Keratinocyte (primary cell): ENCODE measurements at regions not wholly inside any gene's neighbourhood (a gene's known extent, or its start where the extent isn't known, plus 50 kb on each side); places are given as distances from the start of the nearest gene placed in this dataset.

Source experiments
- CTCF ChIP-seq, 3 experiments: IDR thresholded peaks in 1 of 3; conservative IDR thresholded peaks in 1 of 3; optimal IDR thresholded peaks in 1 of 3; 2 replicates in 2 of 3; 3 replicates in 1 of 3; pipeline versions ENCODE3 to v1.5.1; 2011; ENCODE audit warnings: low read length in 3 of 3, mild to moderate bottlenecking in 3 of 3, moderate library complexity in 2 of 3, control low read depth in 1 of 3, inconsistent platforms in 1 of 3; ENCODE audit not compliant: insufficient read depth in 2 of 3; ENCODE audit errors: extremely low read depth in 1 of 3
- EZH2 ChIP-seq: IDR thresholded peaks from one replicate; pipeline ENCODE4 v1.6.1; 2012; ENCODE audit warnings: inconsistent platforms, mild to moderate bottlenecking, low read length, moderate library complexity

- TF ChIP-seq CTCF (optimal IDR thresholded peaks at IDR 0.05 in 1 of 3, IDR thresholded peaks at IDR 0.05 in 1 of 3, conservative IDR thresholded peaks at IDR 0.05 in 1 of 3; ENCODE audit: extremely low read depth in 1 of 3, insufficient read depth in 2 of 3, low read length in 3 of 3) (no peak), EZH2 (no peak)
Observed at GRCh38 chr4:115927382-115927781, 814.0 kb upstream of the NDST4 start.
